HG03520 (cell line): ENCODE measurements at regions not wholly inside any gene's neighbourhood (a gene's known extent, or its start where the extent isn't known, plus 50 kb on each side); places are given as distances from the start of the nearest gene placed in this dataset.

Experiments used
- ATAC-seq: cut with Tn5 transposase; IDR thresholded peaks from one replicate; pipeline ENCODE4 v1.9.1; 2021; ENCODE audit warnings: mild to moderate bottlenecking, moderate library complexity; ENCODE audit not compliant: unreplicated experiment

GRCh38 chr4:123867910-123868587 lies 471.5 kb downstream of the SPRY1 start:
- ATAC-seq: no peak

- ATAC-seq: no peak
Observed at GRCh38 chr4:123869286-123870215, 473.0 kb downstream of the SPRY1 start.

GRCh38 chr4:123870216-123870876 lies 473.8 kb downstream of the SPRY1 start:
- no peak for ATAC-seq

- ATAC-seq: no peak
Observed at GRCh38 chr4:123871341-123871740, 474.7 kb downstream of the SPRY1 start.

- no peak for ATAC-seq
Observed at GRCh38 chr4:123874063-123874462, 477.5 kb downstream of the SPRY1 start.

- no peak for ATAC-seq
Observed at GRCh38 chr4:123876143-123876542, 479.5 kb downstream of the SPRY1 start.

GRCh38 chr4:123876671-123877101 lies 480.1 kb downstream of the SPRY1 start:
- ATAC-seq: no peak

- no peak for ATAC-seq
Observed at GRCh38 chr4:123877551-123877950, 481.0 kb downstream of the SPRY1 start.

- no peak for ATAC-seq
Observed at GRCh38 chr4:123878976-123879375, 482.4 kb downstream of the SPRY1 start.

GRCh38 chr4:123880631-123881030 lies 484.0 kb downstream of the SPRY1 start:
- ATAC-seq: no peak

- ATAC-seq: no peak
Observed at GRCh38 chr4:123884922-123885321, 488.3 kb downstream of the SPRY1 start.

- ATAC-seq: no peak
Observed at GRCh38 chr4:123889507-123889906, 492.9 kb downstream of the SPRY1 start.

GRCh38 chr4:123890889-123891288 lies 494.3 kb downstream of the SPRY1 start:
- no peak for ATAC-seq

GRCh38 chr4:123891881-123892280 lies 495.3 kb downstream of the SPRY1 start:
- ATAC-seq: no peak

- ATAC-seq: no peak
Observed at GRCh38 chr4:123892368-123892976, 495.9 kb downstream of the SPRY1 start.

GRCh38 chr4:123893011-123893981 lies 496.7 kb downstream of the SPRY1 start:
- no peak for ATAC-seq

GRCh38 chr4:123896446-123897071 lies 500.0 kb downstream of the SPRY1 start:
- no peak for ATAC-seq

GRCh38 chr4:123898946-123899666 lies 502.5 kb downstream of the SPRY1 start:
- no peak for ATAC-seq

- ATAC-seq: no peak
Observed at GRCh38 chr4:123904882-123905281, 508.3 kb downstream of the SPRY1 start.
